OCI-LY3 (cell line): ENCODE measurements at regions not wholly inside any gene's neighbourhood (a gene's known extent, or its start where the extent isn't known, plus 50 kb on each side); places are given as distances from the start of the nearest gene placed in this dataset.

Experiments
- H2AFZ ChIP-seq: fragments of 200-600, 300-600 bp; shearing (Covaris generic); 2 replicates; pipeline ENCODE4 v1.6.0; 2014; ENCODE audit warnings: antibody characterized with exemption, low read depth, low read length
- H3K27ac ChIP-seq: fragments of 200-600, 300-600 bp; sonication (generic); 2 replicates; pipeline ENCODE4 v1.5.1; 2014; ENCODE audit warnings: mild to moderate bottlenecking, low read length, moderate library complexity, mixed read lengths
- H3K27me3 ChIP-seq: fragments of 200-600, 300-600 bp; sonication (generic); 2 replicates; pipeline ENCODE4 v1.6.1; 2014; ENCODE audit warnings: low read depth, low read length, mixed read lengths
- H3K36me3 ChIP-seq: fragments of 200-600, 300-600 bp; sonication (generic); replicated peaks from 2 replicates; pipeline ENCODE3; 2014; ENCODE audit warnings: low read depth, low read length, mixed read lengths
- H3K4me1 ChIP-seq: fragments of 300-600, 200-600 bp; sonication (generic); 2 replicates; pipeline ENCODE4 v1.6.1; 2014; ENCODE audit warnings: low read length, mixed read lengths
- H3K4me2 ChIP-seq: fragments of 200-600, 300-600 bp; sonication (generic); 2 replicates; pipeline ENCODE4 v1.6.1; 2014; ENCODE audit warnings: low read length, mixed read lengths
- H3K4me3 ChIP-seq: fragments of 300-600, 200-600 bp; sonication (generic); 2 replicates; pipeline ENCODE4 v1.5.1; 2014; ENCODE audit warnings: antibody characterized with exemption, mild to moderate bottlenecking, low read length, moderate library complexity
- H3K79me2 ChIP-seq: fragments of 300-600, 200-600 bp; shearing (Covaris generic); 2 replicates; pipeline ENCODE4 v1.6.1; 2014; ENCODE audit warnings: mild to moderate bottlenecking, low read length, mixed read lengths
- H3K9ac ChIP-seq: fragments of 300-600, 200-600 bp; shearing (Covaris generic); 2 replicates; pipeline ENCODE4 v1.6.0; 2014; ENCODE audit warnings: mild to moderate bottlenecking, low read length, moderate library complexity
- H3K9me3 ChIP-seq: fragments of 200-600, 300-600 bp; shearing (Covaris generic); 2 replicates; pipeline ENCODE4 v1.6.1; 2014; ENCODE audit warnings: low read length, mixed read lengths; ENCODE audit not compliant: insufficient read depth
- H4K20me1 ChIP-seq: fragments of 200-600, 300-600 bp; sonication (generic); 2 replicates; pipeline ENCODE4 v1.6.1; 2016; ENCODE audit warnings: low read length, mixed read lengths; ENCODE audit not compliant: insufficient read depth
- CTCF ChIP-seq: fragments of 200-600, 300-600 bp; sonication (generic); IDR thresholded peaks from 2 replicates; pipeline ENCODE4 v1.5.1; 2014; ENCODE audit warnings: antibody characterized with exemption, low read length, low read depth
- EZH2phosphoT487 ChIP-seq: fragments of 200-600 bp; shearing (Covaris generic); IDR thresholded peaks from 2 replicates; pipeline ENCODE4 v1.6.1; 2018; ENCODE audit warnings: antibody characterized with exemption, mixed run types, low read depth

- Histone ChIP-seq H3K27me3 (no peaks in the 10 kb centered on the region), H3K9ac (no peak overlapping the region), H3K27ac (no peak overlapping the region), H4K20me1 (no peaks in the 10 kb centered on the region), H2AFZ (no peak overlapping the region), H3K4me1 (no peaks in the 10 kb centered on the region), H3K36me3 (no peaks in the 10 kb centered on the region), H3K4me3 (no peak overlapping the region), H3K9me3 (no peaks in the 10 kb centered on the region), H3K79me2 (no peaks in the 10 kb centered on the region), H3K4me2 (no peak overlapping the region)
- TF ChIP-seq CTCF (no peak), EZH2phosphoT487 (no peak)
Measured at GRCh38 chr10:33945051-33945450, 610.6 kb upstream of the NRP1 start.

GRCh38 chr10:33942508-33942907, 608.0 kb upstream of the NRP1 start:
- Histone ChIP-seq H3K27me3 (no peaks in the 10 kb centered on the region), H2AFZ (no peak overlapping the region), H3K4me3 (no peak overlapping the region), H3K4me1 (no peaks in the 10 kb centered on the region), H3K4me2 (no peak overlapping the region), H3K9ac (no peak overlapping the region), H3K9me3 (no peaks in the 10 kb centered on the region), H4K20me1 (no peaks in the 10 kb centered on the region), H3K79me2 (no peaks in the 10 kb centered on the region), H3K36me3 (no peaks in the 10 kb centered on the region), H3K27ac (no peak overlapping the region)
- TF ChIP-seq CTCF: no peak
- no peak for TF ChIP-seq EZH2phosphoT487

- no peaks in the 10 kb centered on the region for H3K9me3 ChIP-seq
- no peaks in the 10 kb centered on the region for H3K36me3 ChIP-seq
- H3K4me3 ChIP-seq: no peak overlapping the region
- no peak overlapping the region for H2AFZ ChIP-seq
- no peaks in the 10 kb centered on the region for H3K27me3 ChIP-seq
- H3K4me1 ChIP-seq: no peaks in the 10 kb centered on the region
- H3K79me2 ChIP-seq: no peaks in the 10 kb centered on the region
- H3K4me2 ChIP-seq: no peak overlapping the region
- no peaks in the 10 kb centered on the region for H4K20me1 ChIP-seq
- no peak overlapping the region for H3K9ac ChIP-seq
- TF ChIP-seq EZH2phosphoT487: no peak
- TF ChIP-seq CTCF: no peak
- H3K27ac ChIP-seq: no peak overlapping the region
Measured at GRCh38 chr10:33939892-33940291, 605.4 kb upstream of the NRP1 start.

GRCh38 chr10:33939410-33939809, 604.9 kb upstream of the NRP1 start:
- Histone ChIP-seq H3K9me3 (no peaks in the 10 kb centered on the region), H3K36me3 (no peaks in the 10 kb centered on the region), H3K4me3 (no peak overlapping the region), H3K79me2 (no peaks in the 10 kb centered on the region), H3K27me3 (no peaks in the 10 kb centered on the region), H3K4me1 (no peaks in the 10 kb centered on the region), H3K4me2 (no peak overlapping the region), H4K20me1 (no peaks in the 10 kb centered on the region), H2AFZ (no peak overlapping the region), H3K27ac (no peak overlapping the region), H3K9ac (no peak overlapping the region)
- TF ChIP-seq CTCF (no peak), EZH2phosphoT487 (no peak)
